ENCODE measurements at regions not wholly inside any gene's neighbourhood (a gene's known extent, or its start where the extent isn't known, plus 50 kb on each side); places are given as distances from the start of the nearest gene placed in this dataset.

GRCh38 chr15:37693926-37694325 lies 240.5 kb upstream of the TMCO5A start:
- Histone ChIP-seq H3K9ac (ENCODE audit: low read length in 2 of 2) (no peak overlapping the region), H3K4me1 (ENCODE audit: control insufficient read depth, insufficient read depth, low read length) (no peaks in the 10 kb centered on the region), H3K27me3 (ENCODE audit: control insufficient read depth in 1 of 2, insufficient read depth in 2 of 2, low read length in 2 of 2) (no peaks in the 10 kb centered on the region), H3K27ac (ENCODE audit: low read length) (no peak overlapping the region), H3K36me3 (ENCODE audit: control insufficient read depth in 2 of 2, insufficient read depth in 2 of 2, low read length in 2 of 2) (no peaks in the 10 kb centered on the region), H3K9me3 (ENCODE audit: control insufficient read depth in 2 of 2, low read length in 2 of 2) (peaks cover 0 to 5% of the 10 kb centered on the region in 2 donors), H3K4me3 (ENCODE audit: low read length in 2 of 2) (no peak overlapping the region)

GRCh38 chr15:37695719-37696118 lies 238.7 kb upstream of the TMCO5A start:
- H3K4me1 ChIP-seq (ENCODE audit: control insufficient read depth, insufficient read depth, low read length) = no peaks in the 10 kb centered on the region
- no peak overlapping the region for H3K4me3 ChIP-seq (ENCODE audit: low read length in 2 of 2)
- H3K27me3 ChIP-seq (ENCODE audit: control insufficient read depth in 1 of 2, insufficient read depth in 2 of 2, low read length in 2 of 2) = no peaks in the 10 kb centered on the region
- H3K9me3 ChIP-seq (ENCODE audit: control insufficient read depth in 2 of 2, low read length in 2 of 2) = no peaks in the 10 kb centered on the region
- no peak overlapping the region for H3K27ac ChIP-seq (ENCODE audit: low read length)
- no peak overlapping the region for H3K9ac ChIP-seq (ENCODE audit: low read length in 2 of 2)
- H3K36me3 ChIP-seq (ENCODE audit: control insufficient read depth in 2 of 2, insufficient read depth in 2 of 2, low read length in 2 of 2) = no peaks in the 10 kb centered on the region

GRCh38 chr15:37698679-37699078 lies 235.8 kb upstream of the TMCO5A start:
- Histone ChIP-seq H3K27ac (ENCODE audit: low read length) (no peak overlapping the region), H3K36me3 (ENCODE audit: control insufficient read depth in 2 of 2, insufficient read depth in 2 of 2, low read length in 2 of 2) (no peaks in the 10 kb centered on the region), H3K9ac (ENCODE audit: low read length in 2 of 2) (no peak overlapping the region), H3K4me3 (ENCODE audit: low read length in 2 of 2) (no peak overlapping the region), H3K9me3 (ENCODE audit: control insufficient read depth in 2 of 2, low read length in 2 of 2) (no peaks in the 10 kb centered on the region), H3K4me1 (ENCODE audit: control insufficient read depth, insufficient read depth, low read length) (no peaks in the 10 kb centered on the region), H3K27me3 (ENCODE audit: control insufficient read depth in 1 of 2, insufficient read depth in 2 of 2, low read length in 2 of 2) (no peaks in the 10 kb centered on the region)

- no peak overlapping the region for H3K4me3 ChIP-seq (ENCODE audit: low read length in 2 of 2)
- no peaks in the 10 kb centered on the region for H3K9me3 ChIP-seq (ENCODE audit: control insufficient read depth in 2 of 2, low read length in 2 of 2)
- H3K27me3 ChIP-seq (ENCODE audit: control insufficient read depth in 1 of 2, insufficient read depth in 2 of 2, low read length in 2 of 2) = no peaks in the 10 kb centered on the region
- no peaks in the 10 kb centered on the region for H3K36me3 ChIP-seq (ENCODE audit: control insufficient read depth in 2 of 2, insufficient read depth in 2 of 2, low read length in 2 of 2)
- H3K4me1 ChIP-seq (ENCODE audit: control insufficient read depth, insufficient read depth, low read length) = no peaks in the 10 kb centered on the region
- no peak overlapping the region for H3K9ac ChIP-seq (ENCODE audit: low read length in 2 of 2)
- H3K27ac ChIP-seq (ENCODE audit: low read length) = no peak overlapping the region
These were observed 233.2 kb upstream of the TMCO5A start for GRCh38 chr15:37701230-37701629.

- no peak overlapping the region for H3K4me3 ChIP-seq (ENCODE audit: low read length in 2 of 2)
- H3K27ac ChIP-seq (ENCODE audit: low read length) = no peak overlapping the region
- no peak overlapping the region for H3K9ac ChIP-seq (ENCODE audit: low read length in 2 of 2)
- H3K4me1 ChIP-seq (ENCODE audit: control insufficient read depth, insufficient read depth, low read length) = no peaks in the 10 kb centered on the region
- no peaks in the 10 kb centered on the region for H3K9me3 ChIP-seq (ENCODE audit: control insufficient read depth in 2 of 2, low read length in 2 of 2)
- no peaks in the 10 kb centered on the region for H3K27me3 ChIP-seq (ENCODE audit: control insufficient read depth in 1 of 2, insufficient read depth in 2 of 2, low read length in 2 of 2)
- H3K36me3 ChIP-seq (ENCODE audit: control insufficient read depth in 2 of 2, insufficient read depth in 2 of 2, low read length in 2 of 2) = no peaks in the 10 kb centered on the region
These were observed 224.8 kb upstream of the TMCO5A start for GRCh38 chr15:37709669-37710068.

GRCh38 chr15:37715101-37715500 lies 219.3 kb upstream of the TMCO5A start:
- Histone ChIP-seq H3K36me3 (ENCODE audit: control insufficient read depth in 2 of 2, insufficient read depth in 2 of 2, low read length in 2 of 2) (no peaks in the 10 kb centered on the region), H3K4me3 (ENCODE audit: low read length in 2 of 2) (no peak overlapping the region), H3K9me3 (ENCODE audit: control insufficient read depth in 2 of 2, low read length in 2 of 2) (no peaks in the 10 kb centered on the region)

GRCh38 chr15:37720267-37720666 lies 214.2 kb upstream of the TMCO5A start:
- no peak overlapping the region for H3K27ac ChIP-seq (ENCODE audit: low read length)
- H3K9ac ChIP-seq (ENCODE audit: low read length in 2 of 2) = no peak overlapping the region
- no peaks in the 10 kb centered on the region for H3K27me3 ChIP-seq (ENCODE audit: control insufficient read depth in 1 of 2, insufficient read depth in 2 of 2, low read length in 2 of 2)
- no peaks in the 10 kb centered on the region for H3K9me3 ChIP-seq (ENCODE audit: control insufficient read depth in 2 of 2, low read length in 2 of 2)
- no peaks in the 10 kb centered on the region for H3K36me3 ChIP-seq (ENCODE audit: control insufficient read depth in 2 of 2, insufficient read depth in 2 of 2, low read length in 2 of 2)
- no peak overlapping the region for H3K4me3 ChIP-seq (ENCODE audit: low read length in 2 of 2)
- H3K4me1 ChIP-seq (ENCODE audit: control insufficient read depth, insufficient read depth, low read length) = no peaks in the 10 kb centered on the region

More at GRCh38 chr15:37715101-37715500, 219.3 kb upstream of the TMCO5A start:
- Histone ChIP-seq H3K4me1 (ENCODE audit: control insufficient read depth, insufficient read depth, low read length) (no peaks in the 10 kb centered on the region), H3K27ac (ENCODE audit: low read length) (no peak overlapping the region), H3K27me3 (ENCODE audit: control insufficient read depth in 1 of 2, insufficient read depth in 2 of 2, low read length in 2 of 2) (no peaks in the 10 kb centered on the region), H3K9ac (ENCODE audit: low read length in 2 of 2) (no peak overlapping the region)

GRCh38 chr15:37731146-37731746 lies 203.2 kb upstream of the TMCO5A start:
- no peaks in the 10 kb centered on the region for H3K27me3 ChIP-seq (ENCODE audit: control insufficient read depth in 1 of 2, insufficient read depth in 2 of 2, low read length in 2 of 2)

GRCh38 chr15:37733628-37734027 lies 200.8 kb upstream of the TMCO5A start:
- H3K36me3 ChIP-seq (ENCODE audit: control insufficient read depth in 2 of 2, insufficient read depth in 2 of 2, low read length in 2 of 2) = no peaks in the 10 kb centered on the region
- H3K27me3 ChIP-seq (ENCODE audit: control insufficient read depth in 1 of 2, insufficient read depth in 2 of 2, low read length in 2 of 2) = no peaks in the 10 kb centered on the region
- H3K9me3 ChIP-seq (ENCODE audit: control insufficient read depth in 2 of 2, low read length in 2 of 2) = no peaks in the 10 kb centered on the region
- no peaks in the 10 kb centered on the region for H3K4me1 ChIP-seq (ENCODE audit: control insufficient read depth, insufficient read depth, low read length)
- no peak overlapping the region for H3K9ac ChIP-seq (ENCODE audit: low read length in 2 of 2)
- no peak overlapping the region for H3K4me3 ChIP-seq (ENCODE audit: low read length in 2 of 2)
- no peak overlapping the region for H3K27ac ChIP-seq (ENCODE audit: low read length)

More at GRCh38 chr15:37731146-37731746, 203.2 kb upstream of the TMCO5A start:
- no peak overlapping the region for H3K4me3 ChIP-seq (ENCODE audit: low read length in 2 of 2)
- H3K27ac ChIP-seq (ENCODE audit: low read length) = no peak overlapping the region
- H3K4me1 ChIP-seq (ENCODE audit: control insufficient read depth, insufficient read depth, low read length) = no peaks in the 10 kb centered on the region
- H3K9me3 ChIP-seq (ENCODE audit: control insufficient read depth in 2 of 2, low read length in 2 of 2) = no peaks in the 10 kb centered on the region
- H3K9ac ChIP-seq (ENCODE audit: low read length in 2 of 2) = no peak overlapping the region
- no peaks in the 10 kb centered on the region for H3K36me3 ChIP-seq (ENCODE audit: control insufficient read depth in 2 of 2, insufficient read depth in 2 of 2, low read length in 2 of 2)

- no peak overlapping the region for H3K27ac ChIP-seq (ENCODE audit: low read length)
- H3K4me3 ChIP-seq (ENCODE audit: low read length in 2 of 2) = no peak overlapping the region
- peaks cover 0 to 10% of the 10 kb centered on the region in 2 donors for H3K9me3 ChIP-seq (ENCODE audit: control insufficient read depth in 2 of 2, low read length in 2 of 2)
These were observed 193.8 kb upstream of the TMCO5A start for GRCh38 chr15:37740623-37741141.

GRCh38 chr15:37743826-37744225 lies 190.6 kb upstream of the TMCO5A start:
- H3K9me3 ChIP-seq (ENCODE audit: control insufficient read depth in 2 of 2, low read length in 2 of 2) = peaks cover 0 to 10% of the 10 kb centered on the region in 2 donors
- H3K9ac ChIP-seq (ENCODE audit: low read length in 2 of 2) = no peak overlapping the region
- peaks cover 0 to 4% of the 10 kb centered on the region in 2 donors for H3K27me3 ChIP-seq (ENCODE audit: control insufficient read depth in 1 of 2, insufficient read depth in 2 of 2, low read length in 2 of 2)
- no peaks in the 10 kb centered on the region for H3K36me3 ChIP-seq (ENCODE audit: control insufficient read depth in 2 of 2, insufficient read depth in 2 of 2, low read length in 2 of 2)
- H3K27ac ChIP-seq (ENCODE audit: low read length) = no peak overlapping the region
- H3K4me1 ChIP-seq (ENCODE audit: control insufficient read depth, insufficient read depth, low read length) = no peaks in the 10 kb centered on the region
- no peak overlapping the region for H3K4me3 ChIP-seq (ENCODE audit: low read length in 2 of 2)

More at GRCh38 chr15:37740623-37741141, 193.8 kb upstream of the TMCO5A start:
- no peak overlapping the region for H3K9ac ChIP-seq (ENCODE audit: low read length in 2 of 2)
- no peaks in the 10 kb centered on the region for H3K36me3 ChIP-seq (ENCODE audit: control insufficient read depth in 2 of 2, insufficient read depth in 2 of 2, low read length in 2 of 2)
- no peaks in the 10 kb centered on the region for H3K4me1 ChIP-seq (ENCODE audit: control insufficient read depth, insufficient read depth, low read length)
- H3K27me3 ChIP-seq (ENCODE audit: control insufficient read depth in 1 of 2, insufficient read depth in 2 of 2, low read length in 2 of 2) = peaks cover 0 to 4% of the 10 kb centered on the region in 2 donors
